Parathyroid adenoma (tissue), 2 donors: ENCODE measurements at regions not wholly inside any gene's neighbourhood (a gene's known extent, or its start where the extent isn't known, plus 50 kb on each side); places are given as distances from the start of the nearest gene placed in this dataset.

Source experiments
- H2AFZ ChIP-seq: fragments of 300-600 bp; sonication (generic); one replicate; pipeline ENCODE4 v1.7.0; 2017; ENCODE audit warnings: antibody characterized with exemption, mild to moderate bottlenecking
- H3K27ac ChIP-seq: fragments of 300-600 bp; sonication (generic); one replicate; pipeline ENCODE4 v1.7.0; 2017
- H3K27me3 ChIP-seq: fragments of 300-600 bp; sonication (generic); one replicate; pipeline ENCODE4 v1.7.0; 2017; ENCODE audit warnings: low read length; ENCODE audit not compliant: control insufficient read depth, insufficient read depth
- H3K36me3 ChIP-seq: fragments of 300-600 bp; sonication (generic); one replicate; pipeline ENCODE4 v1.7.0; 2017; ENCODE audit warnings: low read length; ENCODE audit not compliant: control insufficient read depth, insufficient read depth
- H3K4me1 ChIP-seq: fragments of 300-600 bp; sonication (generic); one replicate; pipeline ENCODE4 v1.7.0; 2017; ENCODE audit warnings: control low read depth
- H3K4me2 ChIP-seq: fragments of 300-600 bp; sonication (generic); one replicate; pipeline ENCODE4 v1.7.0; 2017; ENCODE audit warnings: low read length
- H3K4me3 ChIP-seq: fragments of 300-600 bp; sonication (generic); one replicate; pipeline ENCODE4 v1.7.0; 2017; ENCODE audit warnings: low read depth, low read length
- H3K79me2 ChIP-seq: fragments of 300-600 bp; sonication (generic); one replicate; pipeline ENCODE4 v1.7.0; 2017; ENCODE audit warnings: control low read depth
- H3K9ac ChIP-seq: fragments of 300-600 bp; sonication (generic); one replicate; pipeline ENCODE4 v1.7.0; 2017; ENCODE audit warnings: mild to moderate bottlenecking
- H3K9me3 ChIP-seq: fragments of 300-600 bp; sonication (generic); one replicate; pipeline ENCODE4 v1.7.0; 2017; ENCODE audit warnings: low read length; ENCODE audit not compliant: control insufficient read depth
- TF ChIP-seq, protein P1 (sequence below): fragments of 300-600 bp; sonication (generic); IDR thresholded peaks from one replicate; pipeline ENCODE4 v1.7.0; 2017; ENCODE audit warnings: antibody characterized with exemption, mild to moderate bottlenecking
- donor health status: primary hyperparathyroidism.

DNA sequence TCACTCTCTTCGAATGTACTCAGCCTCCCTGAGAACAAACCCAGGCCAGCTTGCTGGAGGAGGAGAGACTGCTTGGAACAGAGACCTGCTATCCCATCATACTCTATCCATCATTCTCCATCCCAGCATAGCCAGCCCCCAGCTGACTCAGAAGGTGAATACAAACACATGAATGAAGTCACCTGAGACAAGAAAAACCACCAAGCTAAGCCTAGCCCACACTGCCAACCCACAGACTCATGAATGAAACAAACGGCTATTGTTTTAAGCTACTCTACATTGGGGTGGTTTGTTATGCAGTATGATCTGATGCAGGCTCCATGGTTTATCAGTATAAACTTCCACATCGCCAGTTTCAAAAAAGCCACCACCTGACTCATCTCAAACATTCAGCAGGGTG is 395.6 kb downstream of the SETD4 start:
- Histone ChIP-seq H3K9me3 (no peaks in the 10 kb centered on the region), H3K27me3 (no peaks in the 10 kb centered on the region), H2AFZ (no peak overlapping the region), H3K9ac (no peak overlapping the region), H3K79me2 (no peaks in the 10 kb centered on the region), H3K4me2 (no peak overlapping the region), H3K4me1 (no peaks in the 10 kb centered on the region), H3K27ac (no peak overlapping the region), H3K36me3 (no peaks in the 10 kb centered on the region), H3K4me3 (no peak overlapping the region)
- TF ChIP-seq, protein P1, sequence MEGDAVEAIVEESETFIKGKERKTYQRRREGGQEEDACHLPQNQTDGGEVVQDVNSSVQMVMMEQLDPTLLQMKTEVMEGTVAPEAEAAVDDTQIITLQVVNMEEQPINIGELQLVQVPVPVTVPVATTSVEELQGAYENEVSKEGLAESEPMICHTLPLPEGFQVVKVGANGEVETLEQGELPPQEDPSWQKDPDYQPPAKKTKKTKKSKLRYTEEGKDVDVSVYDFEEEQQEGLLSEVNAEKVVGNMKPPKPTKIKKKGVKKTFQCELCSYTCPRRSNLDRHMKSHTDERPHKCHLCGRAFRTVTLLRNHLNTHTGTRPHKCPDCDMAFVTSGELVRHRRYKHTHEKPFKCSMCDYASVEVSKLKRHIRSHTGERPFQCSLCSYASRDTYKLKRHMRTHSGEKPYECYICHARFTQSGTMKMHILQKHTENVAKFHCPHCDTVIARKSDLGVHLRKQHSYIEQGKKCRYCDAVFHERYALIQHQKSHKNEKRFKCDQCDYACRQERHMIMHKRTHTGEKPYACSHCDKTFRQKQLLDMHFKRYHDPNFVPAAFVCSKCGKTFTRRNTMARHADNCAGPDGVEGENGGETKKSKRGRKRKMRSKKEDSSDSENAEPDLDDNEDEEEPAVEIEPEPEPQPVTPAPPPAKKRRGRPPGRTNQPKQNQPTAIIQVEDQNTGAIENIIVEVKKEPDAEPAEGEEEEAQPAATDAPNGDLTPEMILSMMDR, result no peak

DNA sequence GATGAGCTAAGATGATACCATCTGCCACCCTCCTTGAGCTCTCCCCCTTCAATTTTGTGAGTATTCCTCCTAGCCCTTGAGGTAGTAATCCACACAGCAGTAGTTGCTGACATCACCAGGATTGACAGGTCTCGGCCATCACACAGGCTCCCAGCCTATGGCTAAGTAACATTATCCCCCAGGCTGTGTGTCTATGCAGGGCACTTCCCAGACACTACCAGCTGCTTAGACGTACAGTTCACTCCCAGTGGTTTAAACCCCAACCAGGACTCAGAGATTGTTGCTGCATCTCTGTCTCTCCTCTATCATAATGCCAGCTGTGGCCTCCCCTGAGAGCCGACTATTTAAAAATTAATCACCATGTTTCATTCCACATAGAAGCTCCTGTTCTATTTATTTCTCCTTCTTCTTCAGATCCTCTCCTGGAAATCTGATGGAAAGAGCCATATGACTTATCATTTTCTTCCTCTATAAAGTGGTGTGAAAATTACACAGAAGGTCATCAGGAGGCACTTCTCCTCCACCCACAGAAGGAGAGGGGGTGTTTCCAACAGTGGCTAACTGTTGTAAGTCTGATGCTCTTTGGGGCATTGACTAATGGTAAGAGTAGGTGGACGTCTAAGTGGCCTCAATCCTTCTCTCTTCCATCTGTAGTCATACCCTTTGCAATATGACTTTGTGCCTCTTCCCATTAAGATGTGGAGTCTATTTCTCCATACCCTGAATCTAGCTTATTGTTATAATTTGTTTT is 396.3 kb downstream of the SETD4 start:
- TF ChIP-seq, protein P1, result no peak
- Histone ChIP-seq H3K4me3 (no peak overlapping the region), H3K27me3 (no peaks in the 10 kb centered on the region), H3K36me3 (no peaks in the 10 kb centered on the region), H3K4me1 (no peaks in the 10 kb centered on the region), H3K9me3 (no peaks in the 10 kb centered on the region), H3K4me2 (no peak overlapping the region), H2AFZ (no peak overlapping the region), H3K79me2 (no peaks in the 10 kb centered on the region), H3K27ac (no peak overlapping the region), H3K9ac (no peak overlapping the region)

DNA sequence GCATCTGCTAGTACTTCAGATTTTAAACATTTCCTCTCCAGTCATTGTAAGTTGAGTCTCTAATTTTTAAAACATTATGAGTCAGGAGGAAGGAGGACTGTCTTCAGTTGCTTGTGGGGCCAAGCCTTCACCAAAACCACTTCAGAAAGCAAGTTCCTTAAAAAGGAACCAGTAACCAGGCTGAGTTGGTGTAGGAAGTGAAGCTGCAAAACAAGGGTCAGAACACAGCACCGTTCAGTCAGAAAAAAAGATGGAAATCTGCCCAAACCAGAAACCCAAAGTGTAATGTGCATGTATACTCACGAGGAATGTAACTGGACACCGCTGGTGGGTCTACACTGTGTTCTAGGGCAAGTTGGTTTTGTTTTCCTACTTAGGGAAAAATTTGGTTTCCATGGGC is 402.1 kb downstream of the SETD4 start:
- TF ChIP-seq, protein P1, result no peak
- H3K36me3 ChIP-seq, result no peaks in the 10 kb centered on the region
- no peak overlapping the region for H2AFZ ChIP-seq
- H3K4me1 ChIP-seq, result no peaks in the 10 kb centered on the region
- H3K27ac ChIP-seq, result no peak overlapping the region
- H3K4me2 ChIP-seq, result no peak overlapping the region
- H3K79me2 ChIP-seq, result no peaks in the 10 kb centered on the region
- H3K9ac ChIP-seq, result no peak overlapping the region
- no peaks in the 10 kb centered on the region for H3K27me3 ChIP-seq
- no peak overlapping the region for H3K4me3 ChIP-seq
- no peaks in the 10 kb centered on the region for H3K9me3 ChIP-seq

DNA sequence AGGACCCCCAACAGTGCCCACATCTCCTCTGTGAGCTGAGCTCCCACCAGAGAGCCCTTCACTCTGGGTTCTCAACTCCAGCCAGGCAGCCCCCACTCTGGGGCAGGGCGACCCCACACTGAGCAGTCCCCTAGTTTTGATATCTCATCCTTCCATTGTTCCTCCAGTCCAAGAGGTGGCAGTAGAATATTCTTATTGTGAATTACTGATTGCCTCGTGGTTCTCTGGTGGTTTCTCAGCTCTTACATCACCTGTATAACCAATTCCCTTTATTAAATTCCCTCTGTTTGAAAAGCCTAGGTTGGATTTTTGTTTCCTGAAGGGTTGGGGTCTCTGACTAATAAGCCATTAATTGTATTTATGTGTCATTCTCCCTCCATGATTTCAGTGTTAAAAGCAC is 407.5 kb downstream of the SETD4 start:
- Histone ChIP-seq H3K4me2 (no peak overlapping the region), H3K27me3 (no peaks in the 10 kb centered on the region), H3K4me3 (no peak overlapping the region), H3K36me3 (no peaks in the 10 kb centered on the region), H3K9me3 (no peaks in the 10 kb centered on the region), H3K27ac (no peak overlapping the region), H3K4me1 (no peaks in the 10 kb centered on the region), H2AFZ (no peak overlapping the region), H3K79me2 (no peaks in the 10 kb centered on the region), H3K9ac (no peak overlapping the region)
- TF ChIP-seq, protein P1, result no peak

DNA sequence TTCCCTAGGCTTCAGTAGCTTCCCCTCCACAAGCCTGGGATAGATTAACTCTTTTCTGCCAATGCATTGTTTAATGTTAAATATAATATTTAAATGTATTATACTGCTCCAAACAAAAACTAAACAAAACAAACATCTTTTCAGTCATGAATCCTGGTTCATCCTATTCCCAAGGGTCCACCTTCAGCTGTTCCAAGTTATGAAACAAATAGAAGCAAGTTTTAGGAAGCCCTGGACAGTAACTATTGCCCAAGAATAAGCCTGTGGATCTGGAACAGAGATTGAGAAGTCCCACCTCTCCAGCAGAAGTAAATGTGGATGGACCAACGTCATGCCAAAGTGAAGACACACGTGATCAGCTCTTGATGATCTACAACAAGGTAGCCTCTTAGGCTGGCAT is 408.1 kb downstream of the SETD4 start:
- TF ChIP-seq, protein P1, result no peak
- Histone ChIP-seq H3K79me2 (no peaks in the 10 kb centered on the region), H3K4me1 (no peaks in the 10 kb centered on the region), H3K36me3 (no peaks in the 10 kb centered on the region), H2AFZ (no peak overlapping the region), H3K4me2 (no peak overlapping the region), H3K9me3 (no peaks in the 10 kb centered on the region), H3K27ac (no peak overlapping the region), H3K4me3 (no peak overlapping the region), H3K9ac (no peak overlapping the region), H3K27me3 (no peaks in the 10 kb centered on the region)
